ENCODE measurements at regions not wholly inside any gene's neighbourhood (a gene's known extent, or its start where the extent isn't known, plus 50 kb on each side); places are given as distances from the start of the nearest gene placed in this dataset.

DNA sequence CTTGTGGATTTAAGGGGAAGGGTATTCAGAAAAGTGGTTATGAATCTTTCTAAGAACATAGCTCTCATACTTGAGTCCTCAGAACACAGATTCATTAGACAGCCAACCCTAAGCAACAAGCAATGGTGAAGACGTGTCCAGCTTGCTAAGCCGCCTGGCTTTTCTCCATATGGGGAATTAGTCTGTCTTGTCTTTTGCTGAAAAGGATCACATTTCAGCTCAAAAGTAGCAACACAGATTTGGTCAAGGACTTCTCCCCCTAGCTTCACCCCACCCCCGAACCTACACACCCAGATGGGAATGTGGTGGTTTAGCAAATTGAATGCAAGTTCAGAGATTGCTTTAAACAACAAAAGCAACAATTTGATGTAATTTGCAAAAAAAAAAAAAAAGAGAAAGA, 103.3 kb upstream of the RASGEF1B start:
- DNase-seq: no peak

- no peak for DNase-seq
Measured at GRCh38 chr4:81573840-81574239, 102.1 kb upstream of the RASGEF1B start.

DNA sequence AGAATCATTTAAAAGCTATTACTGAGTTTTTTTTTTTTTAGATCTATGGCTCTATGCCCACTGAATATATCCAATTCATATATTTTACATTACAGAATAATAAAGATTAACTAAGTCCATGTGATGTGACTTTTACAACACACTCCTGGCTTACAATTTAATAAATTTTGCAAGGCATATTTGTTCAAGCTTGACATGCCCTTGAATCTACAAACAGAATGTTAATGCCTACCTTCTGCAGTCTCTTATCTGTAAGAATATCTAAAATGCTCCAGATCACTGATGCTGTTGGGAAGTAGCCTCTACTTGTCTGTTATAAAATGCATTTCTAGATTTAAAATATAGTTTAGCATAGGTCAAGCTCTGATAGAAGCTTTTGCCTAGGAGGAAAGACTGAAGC, 100.7 kb upstream of the RASGEF1B start:
- DNase-seq: no peak

DNA sequence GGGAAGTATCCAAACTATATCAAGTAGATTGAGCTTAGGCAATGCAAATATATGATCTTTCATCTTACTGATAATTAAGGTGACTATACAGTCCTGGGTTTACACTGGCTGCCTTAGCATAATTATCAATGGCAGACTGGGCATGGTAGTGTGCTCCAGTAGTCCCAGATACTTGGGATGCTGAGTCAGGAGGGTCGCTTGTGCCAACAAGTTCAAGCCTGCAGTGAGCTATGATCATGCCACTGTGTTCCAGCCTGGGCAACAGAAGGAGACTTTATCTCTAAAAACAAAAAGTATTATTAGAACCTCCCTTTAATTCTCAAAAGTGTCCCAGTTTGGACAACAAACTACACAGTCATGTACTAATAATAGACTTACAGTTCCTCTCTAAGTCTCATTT, 99.4 kb upstream of the RASGEF1B start:
- DNase-seq: no peak

DNA sequence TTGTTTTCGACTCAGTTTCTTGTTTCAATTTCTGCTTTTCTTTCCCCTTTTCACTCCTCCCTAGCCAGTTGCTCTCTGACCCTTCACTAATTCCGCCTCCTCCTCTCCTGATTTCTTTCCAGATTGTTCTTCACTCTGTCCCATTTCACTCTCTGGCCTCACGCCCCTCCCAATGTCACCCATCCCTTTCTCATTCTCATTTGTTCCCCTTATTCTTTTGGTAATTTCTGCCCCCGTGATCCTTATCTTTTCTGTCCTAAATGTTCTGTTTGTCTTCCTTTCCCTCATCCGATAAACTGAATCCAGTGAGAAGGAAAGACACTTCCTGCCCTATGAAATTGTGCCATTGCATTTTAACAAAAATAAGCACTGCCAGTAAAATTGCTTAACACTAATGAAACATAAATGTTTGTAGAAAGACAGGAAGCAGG, 94.5 kb upstream of the RASGEF1B start:
- DNase-seq: no peak

DNA sequence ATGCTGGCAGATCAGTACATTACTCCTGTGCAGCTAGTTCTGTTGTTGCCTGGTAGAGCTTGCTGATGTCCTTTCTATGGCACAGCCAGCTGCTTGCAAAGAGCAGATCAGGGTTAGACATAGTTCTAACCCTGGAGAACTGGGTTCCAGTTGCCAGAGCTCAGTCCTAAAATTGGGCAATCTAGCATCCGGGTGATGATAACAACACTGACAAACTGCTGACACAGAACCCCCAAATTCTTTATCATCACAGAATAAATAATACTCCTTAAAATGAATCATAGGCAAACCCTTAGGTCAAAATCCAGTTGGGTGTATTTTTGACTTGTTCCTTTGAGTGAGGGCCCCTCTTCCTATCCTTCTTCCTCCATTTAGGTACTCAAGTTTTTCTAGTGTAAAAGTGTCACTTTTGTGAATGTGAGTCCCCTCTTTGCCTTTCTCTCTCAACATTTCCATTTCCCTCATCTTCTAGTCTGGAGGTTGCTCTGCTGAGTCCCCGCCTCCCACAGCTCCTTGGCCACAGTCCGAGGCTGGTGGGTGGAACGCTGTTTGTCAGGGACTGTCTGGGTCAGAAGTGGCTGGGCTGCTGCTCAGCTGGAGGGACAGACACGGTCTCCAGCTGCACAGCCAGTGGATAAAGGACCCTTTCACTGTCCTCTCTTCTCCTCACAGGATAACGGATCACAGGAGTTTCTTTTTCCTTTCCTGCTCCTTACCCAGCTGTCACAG, 93.6 kb upstream of the RASGEF1B start:
- DNase-seq: no peak

DNA sequence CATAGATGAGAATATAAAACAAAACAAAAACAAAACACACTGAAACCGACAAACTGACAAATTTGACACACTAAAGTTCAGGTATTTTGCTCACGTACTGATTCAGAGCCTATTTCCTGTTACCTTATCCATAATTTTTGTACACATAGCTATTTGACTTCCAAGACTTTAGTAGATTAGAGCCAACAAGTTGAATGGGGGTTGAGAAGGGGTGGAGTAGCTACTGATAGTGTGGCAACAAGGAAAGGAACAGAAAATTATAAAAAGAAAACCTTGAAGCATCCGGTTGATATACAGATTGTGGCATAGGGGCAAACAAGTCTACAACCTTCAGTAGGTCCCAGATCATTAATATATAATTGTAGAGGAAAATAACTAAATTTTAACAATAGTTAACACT, 92.3 kb upstream of the RASGEF1B start:
- DNase-seq: no peak

DNA sequence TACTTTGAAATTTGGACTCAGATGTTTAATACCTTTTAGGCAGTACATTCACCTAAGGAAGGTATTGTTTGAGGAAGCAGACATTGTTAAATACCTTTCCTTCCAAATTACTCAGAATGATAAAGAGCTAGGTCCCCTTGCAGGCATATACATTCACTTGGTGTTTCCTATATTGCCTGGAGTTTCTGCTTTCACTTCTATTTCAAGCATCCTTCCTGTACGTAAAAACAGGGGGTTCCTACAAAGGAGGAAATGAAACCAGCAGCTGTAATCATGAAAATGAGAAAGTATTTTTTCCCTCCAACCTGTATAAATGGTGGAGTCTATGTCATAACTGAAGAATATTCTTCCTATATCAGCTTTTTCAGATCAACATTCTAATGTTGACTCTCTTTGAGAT, 90.4 kb upstream of the RASGEF1B start:
- no peak for DNase-seq

DNA sequence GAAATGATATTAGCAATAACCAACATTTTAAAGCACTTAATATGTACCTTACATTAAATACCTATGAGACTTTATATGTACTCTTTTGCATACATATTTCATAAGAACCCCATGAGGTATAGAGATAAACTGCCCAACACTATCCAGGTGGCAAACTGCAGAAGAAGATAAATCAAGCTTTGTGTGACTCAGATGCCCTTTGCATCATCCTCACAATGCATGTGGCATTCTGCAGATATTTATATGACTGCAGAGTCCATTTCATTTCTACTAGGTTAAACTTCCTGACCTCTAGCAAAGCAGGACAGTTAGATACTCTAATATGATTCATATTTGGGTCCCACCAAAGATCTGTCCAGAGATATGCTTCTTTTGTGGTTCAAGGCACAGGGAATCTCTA, 85.6 kb upstream of the RASGEF1B start:
- no peak for DNase-seq

- no peak for DNase-seq
Measured at GRCh38 chr4:81555489-81555888, 83.8 kb upstream of the RASGEF1B start.

- no peak for DNase-seq
Measured at GRCh38 chr4:81552086-81552485, 80.4 kb upstream of the RASGEF1B start.

- no peak for DNase-seq
Measured at GRCh38 chr4:81550388-81550859, 78.7 kb upstream of the RASGEF1B start.

- DNase-seq: no peak
Measured at GRCh38 chr4:81549984-81550383, 78.3 kb upstream of the RASGEF1B start.

GRCh38 chr4:81546777-81547176, 75.1 kb upstream of the RASGEF1B start:
- no peak for DNase-seq

GRCh38 chr4:81541161-81541945, 69.6 kb upstream of the RASGEF1B start:
- no peak for DNase-seq

DNA sequence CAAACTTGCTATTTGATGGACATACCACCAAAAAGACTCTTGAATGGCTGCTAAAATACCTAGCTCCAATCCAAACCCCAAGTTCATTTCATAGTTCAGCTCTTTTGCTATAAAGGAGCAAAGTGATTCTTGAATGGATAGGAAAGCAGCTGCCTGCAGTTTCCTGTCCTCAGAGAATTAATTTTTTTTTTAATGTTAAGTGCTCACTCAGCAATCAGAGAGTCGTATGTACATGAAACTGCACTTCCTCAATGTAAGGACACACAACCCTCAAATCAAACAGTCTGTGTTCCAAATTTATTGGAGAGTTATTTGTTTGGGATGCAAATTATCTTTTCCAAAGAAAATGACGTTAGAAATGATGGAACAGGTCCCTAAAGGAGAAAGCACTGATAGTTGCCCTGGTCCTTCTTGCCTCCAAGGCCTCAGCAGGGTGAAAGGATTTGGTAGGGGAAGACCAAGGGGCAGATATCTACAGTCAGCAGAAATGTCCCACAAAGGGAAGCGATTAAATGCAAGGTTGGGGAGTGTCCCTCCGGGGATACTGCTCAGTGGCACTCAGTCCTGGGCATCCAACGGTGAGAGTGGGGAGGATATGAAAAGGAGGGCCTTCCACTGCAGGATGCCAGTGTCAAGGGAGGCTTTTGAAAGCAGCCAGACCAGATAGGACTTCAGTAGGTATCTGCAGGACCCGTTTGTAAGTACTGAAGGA, 67.2 kb upstream of the RASGEF1B start:
- DNase-seq: no peak

GRCh38 chr4:81531410-81531809, 59.7 kb upstream of the RASGEF1B start:
- no peak for DNase-seq

DNA sequence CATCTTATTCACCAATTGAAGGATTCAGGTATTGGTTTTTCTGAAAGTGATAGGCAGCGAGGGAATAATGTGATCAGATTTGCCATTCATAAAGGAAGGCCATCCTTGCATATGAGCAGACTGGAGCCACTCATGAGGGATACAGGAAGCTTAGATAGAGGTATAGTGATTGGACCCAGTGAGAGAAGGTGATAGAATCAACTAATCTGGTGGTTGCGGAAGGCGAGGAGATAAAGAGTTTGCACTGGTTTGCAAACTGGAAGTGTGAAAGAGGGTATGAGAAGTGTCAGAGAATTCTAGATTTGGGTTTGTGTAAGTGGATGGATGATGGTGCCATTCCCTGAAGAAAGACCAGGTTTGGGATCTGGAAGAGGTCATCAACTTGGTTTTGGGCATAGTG, 57.3 kb upstream of the RASGEF1B start:
- DNase-seq: no peak

DNA sequence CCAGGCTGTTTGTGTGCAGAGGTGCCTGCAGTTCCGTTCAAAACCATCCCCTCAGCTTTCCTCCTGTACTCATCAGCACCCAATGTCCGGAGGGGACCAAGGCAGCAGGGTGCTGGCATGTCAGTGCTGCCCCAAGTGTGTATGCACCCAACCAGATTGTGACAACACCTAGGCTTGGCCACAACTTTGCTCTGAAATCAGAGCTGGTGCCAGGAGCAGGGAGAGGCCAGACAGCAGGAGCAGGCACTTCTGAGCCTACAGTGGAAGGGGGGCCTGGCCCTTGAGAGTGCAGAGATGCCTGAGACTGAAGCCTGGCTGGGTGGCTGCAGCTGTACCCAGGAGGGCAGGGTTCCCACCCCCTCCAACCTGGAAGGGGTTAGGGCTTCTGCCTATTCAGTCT, 56.5 kb upstream of the RASGEF1B start:
- no peak for DNase-seq

DNA sequence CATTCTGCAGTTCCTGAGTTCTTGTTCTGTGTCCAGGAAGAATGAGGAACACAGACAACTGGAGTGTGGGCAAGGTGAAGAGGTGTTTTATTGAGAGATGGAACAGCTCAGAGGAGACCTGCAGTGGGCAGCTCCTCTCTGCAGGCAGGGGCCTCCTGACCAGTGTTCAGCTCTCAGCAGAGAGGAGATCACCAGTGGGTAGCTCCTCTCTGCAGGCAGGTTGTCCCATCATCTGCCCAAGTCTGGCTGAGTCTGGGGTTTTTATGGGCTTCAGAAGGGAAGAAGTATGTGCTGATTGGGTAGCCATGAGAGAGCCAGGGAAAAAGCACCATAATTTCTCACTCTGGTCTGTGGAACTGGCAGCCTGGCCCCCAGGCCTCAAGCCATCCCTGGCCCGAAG, 56.0 kb upstream of the RASGEF1B start:
- DNase-seq: no peak

GRCh38 chr4:81527115-81527514, 55.4 kb upstream of the RASGEF1B start:
- DNase-seq: no peak

GRCh38 chr4:81526706-81527105, 55.0 kb upstream of the RASGEF1B start:
- DNase-seq: no peak

DNA sequence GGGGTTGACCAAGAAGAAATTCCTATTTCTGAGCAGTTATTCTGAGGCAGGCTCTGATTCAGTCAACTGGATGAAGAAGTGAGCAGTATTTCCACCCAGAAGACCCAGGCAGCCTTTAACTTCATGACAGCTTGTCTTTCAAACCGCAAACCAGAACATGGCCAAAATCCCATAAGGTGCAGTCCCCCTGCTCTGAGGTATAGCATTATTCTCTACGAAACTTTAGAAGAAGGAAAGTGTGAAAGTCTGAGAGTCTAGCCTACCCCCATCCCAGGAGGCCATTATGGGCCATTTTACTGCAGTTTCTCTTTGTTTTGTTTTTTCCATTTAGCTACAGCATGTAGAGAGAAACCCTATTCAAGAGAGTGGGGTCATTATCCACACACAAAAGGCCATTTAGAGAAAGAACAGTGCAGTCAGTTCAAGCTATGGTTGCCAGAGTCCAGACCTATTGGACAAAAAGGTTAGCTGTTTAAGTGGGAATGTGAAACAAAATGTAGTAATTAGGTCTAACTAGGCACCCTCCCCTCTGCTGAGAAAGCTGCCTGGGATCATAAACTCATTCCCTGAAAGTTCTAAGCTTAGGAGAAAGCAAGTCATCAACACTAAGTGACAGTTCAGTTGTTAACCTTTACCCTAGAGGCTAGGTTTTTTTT, 52.1 kb upstream of the RASGEF1B start:
- no peak for DNase-seq

All from NCI-H526 (cell line).